Activated gamma-delta T cell treated with anti-CD3 and anti-CD28 coated beads, Interleukin-2, amount 50 U/mL, for 16 hours (primary cell): ENCODE measurements at regions not wholly inside any gene's neighbourhood (a gene's known extent, or its start where the extent isn't known, plus 50 kb on each side); places are given as distances from the start of the nearest gene placed in this dataset.

Experiments
- DNase-seq: peaks from one replicate; pipeline ENCODE4 v3.0.0-alpha.2; 2020; ENCODE audit warnings: low read depth

DNA sequence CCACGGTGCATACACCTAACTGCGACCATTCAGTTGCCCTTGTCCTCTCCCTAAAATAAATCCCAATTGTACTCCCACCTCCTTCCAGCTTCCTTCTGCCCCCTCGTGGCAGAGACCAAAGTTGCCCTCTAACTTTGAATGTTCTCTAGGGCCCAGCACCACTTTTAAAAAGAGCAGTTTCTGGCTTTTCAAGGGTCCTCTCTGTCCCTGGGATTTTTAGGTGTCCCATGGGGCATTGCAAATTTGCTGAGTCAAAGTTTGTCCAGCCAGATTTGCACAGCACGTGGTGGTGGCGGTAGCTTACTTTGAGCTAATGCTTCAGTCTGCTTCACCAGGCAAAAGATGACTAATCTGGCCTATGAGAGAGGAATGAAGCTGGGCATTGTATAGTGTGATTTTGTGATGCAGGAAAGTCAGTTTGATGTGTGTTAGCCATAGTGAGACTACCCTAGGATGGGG is 100.2 kb downstream of the PERP start:
- DNase-seq, result no peak

- DNase-seq, result no peak
Observed at GRCh38 chr6:138008791-138009190, 98.4 kb downstream of the PERP start.

- no peak for DNase-seq
Observed at GRCh38 chr6:138011413-138011812, 95.8 kb downstream of the PERP start.

- no peak for DNase-seq
Observed at GRCh38 chr6:138012682-138013081, 94.5 kb downstream of the PERP start.

DNA sequence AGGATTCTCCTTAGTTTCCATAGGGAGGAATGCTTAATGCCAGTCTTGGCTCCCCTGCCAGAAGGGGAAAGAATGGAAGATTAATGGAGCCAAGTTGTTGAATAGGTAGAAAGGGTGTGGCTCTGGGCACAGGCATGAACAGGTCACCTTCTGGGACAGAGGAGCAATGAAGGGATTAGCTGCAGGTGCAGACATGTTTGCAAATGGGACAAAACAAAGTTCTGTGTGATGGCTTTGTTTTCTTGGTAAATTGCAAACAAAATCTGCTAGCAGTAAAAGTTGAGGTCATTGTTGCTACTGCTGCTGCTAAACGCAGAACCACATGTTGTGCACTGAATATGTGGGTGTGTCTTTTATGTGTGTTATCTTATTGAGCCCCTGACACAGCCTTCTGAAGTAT is 93.3 kb downstream of the PERP start:
- DNase-seq, result no peak

DNA sequence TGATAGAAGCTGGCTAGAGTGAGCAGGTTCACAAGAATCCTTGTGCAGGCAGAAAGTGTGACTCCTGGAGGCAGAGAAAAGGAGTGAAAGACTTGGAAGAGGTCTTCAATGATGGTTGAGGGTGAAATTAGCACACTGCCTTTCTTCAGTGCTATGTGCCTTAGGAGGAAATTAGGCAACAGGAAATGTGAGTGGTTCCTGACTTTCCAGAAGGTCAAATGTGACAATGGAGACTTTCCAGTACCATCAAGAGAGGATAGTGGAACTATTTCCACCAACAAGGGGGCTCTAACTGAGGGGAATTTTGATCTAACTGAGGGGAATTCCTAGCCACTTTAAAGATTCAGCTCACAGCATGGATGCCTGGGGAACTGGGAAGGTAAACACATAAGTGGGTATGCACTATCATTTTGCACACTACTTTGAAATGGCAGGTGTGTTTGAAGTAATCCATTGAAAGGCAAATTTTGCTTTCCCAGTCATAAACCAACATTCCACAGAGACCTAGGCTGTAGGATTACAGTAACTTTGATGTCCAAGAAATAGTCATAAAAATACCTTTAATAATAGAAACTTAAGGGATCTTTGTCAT is 90.0 kb downstream of the PERP start:
- no peak for DNase-seq

- no peak for DNase-seq
Observed at GRCh38 chr6:138018297-138018696, 88.9 kb downstream of the PERP start.

- DNase-seq, result no peak
Observed at GRCh38 chr6:138025528-138025978, 81.7 kb downstream of the PERP start.

GRCh38 chr6:138026342-138026741 is 80.9 kb downstream of the PERP start:
- no peak for DNase-seq

DNA sequence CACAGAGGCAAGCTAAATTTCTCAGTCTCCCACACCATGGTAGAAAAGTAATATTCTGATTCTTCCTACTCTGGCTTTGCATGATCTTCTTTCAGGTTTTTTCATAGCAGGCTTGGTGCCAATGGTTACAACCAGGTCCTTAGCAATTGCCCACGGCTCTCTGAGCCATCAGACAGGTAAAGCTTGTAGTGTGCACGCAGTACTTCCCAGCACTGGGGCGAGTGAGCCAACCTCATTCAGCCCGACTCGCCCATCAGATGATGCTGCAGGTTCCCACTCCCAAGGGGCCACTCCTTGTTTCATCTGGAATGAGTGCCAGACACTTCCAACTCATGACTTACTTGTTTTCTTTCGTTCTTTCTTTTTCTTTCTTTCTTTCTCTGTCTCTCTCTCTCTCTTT is 78.3 kb downstream of the PERP start:
- no peak for DNase-seq

- DNase-seq, result no peak
Observed at GRCh38 chr6:138030872-138031271, 76.3 kb downstream of the PERP start.

DNA sequence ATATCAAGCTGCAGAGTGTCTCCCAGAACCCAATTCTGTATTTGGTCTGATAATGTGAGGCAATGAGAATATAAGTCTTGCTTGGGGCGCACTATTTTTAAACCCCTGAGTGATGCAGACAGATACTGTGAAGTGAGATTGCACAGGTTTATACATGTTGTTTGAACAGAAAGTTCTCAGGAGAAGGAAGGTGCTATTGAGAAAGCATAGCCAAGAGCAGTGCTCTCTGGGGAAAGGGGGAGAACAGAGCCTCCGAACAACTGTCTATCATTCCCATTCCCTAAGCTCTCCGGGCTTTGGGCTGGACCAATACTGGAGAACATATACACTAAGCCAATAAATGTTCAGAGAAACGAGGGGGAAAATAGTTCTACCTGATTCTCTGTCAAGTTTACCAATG is 75.8 kb downstream of the PERP start:
- no peak for DNase-seq

DNA sequence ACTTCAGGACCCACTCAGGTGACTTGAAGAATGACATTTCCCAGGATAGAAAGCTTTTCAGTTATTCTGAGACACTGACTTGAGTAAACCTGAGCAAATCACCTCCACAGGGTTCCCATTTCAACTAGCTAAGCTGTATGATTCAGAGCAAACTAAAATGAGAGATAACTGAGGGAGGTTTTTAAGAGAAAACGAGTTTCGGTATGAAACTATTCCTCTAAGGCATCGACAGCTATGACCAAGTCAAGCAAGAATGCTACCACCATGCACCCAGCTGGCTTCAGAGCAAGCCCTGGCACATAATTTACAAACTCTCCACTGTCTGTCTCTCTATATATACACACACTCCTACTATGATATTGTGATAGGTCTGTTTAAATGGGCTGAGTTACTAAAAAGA is 75.4 kb downstream of the PERP start:
- DNase-seq, result no peak

GRCh38 chr6:138032571-138032970 is 74.6 kb downstream of the PERP start:
- no peak for DNase-seq

- no peak for DNase-seq
Observed at GRCh38 chr6:138034229-138034628, 73.0 kb downstream of the PERP start.

- DNase-seq, result no peak
Observed at GRCh38 chr6:138035070-138035469, 72.1 kb downstream of the PERP start.

GRCh38 chr6:138036111-138036510 is 71.1 kb downstream of the PERP start:
- no peak for DNase-seq

DNA sequence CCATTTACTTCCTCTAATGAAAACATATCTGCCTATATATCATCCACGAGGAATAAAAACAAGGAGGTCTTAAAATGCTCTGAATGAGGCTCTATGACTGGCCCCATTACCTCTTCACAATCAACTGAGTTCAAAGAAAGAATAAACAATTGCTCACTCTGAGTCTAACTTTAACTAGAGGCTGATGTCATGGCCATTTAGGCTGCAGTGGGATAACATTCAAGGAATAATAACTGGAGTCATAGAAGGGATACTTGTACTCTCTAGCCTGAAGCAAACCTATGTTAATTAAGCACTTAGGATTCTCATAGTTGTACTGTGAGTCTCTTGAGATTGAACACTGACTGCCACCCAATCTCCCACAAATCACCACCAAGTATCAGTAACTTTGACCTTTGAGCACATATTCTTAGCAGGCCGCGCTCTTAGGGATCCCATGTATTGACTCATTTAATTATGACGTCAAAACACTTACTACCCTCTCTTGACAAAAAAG is 70.2 kb downstream of the PERP start:
- DNase-seq, result no peak

GRCh38 chr6:138038142-138038870 is 68.9 kb downstream of the PERP start:
- no peak for DNase-seq
